ENCODE measurements at regions not wholly inside any gene's neighbourhood (a gene's known extent, or its start where the extent isn't known, plus 50 kb on each side); places are given as distances from the start of the nearest gene placed in this dataset.

GRCh38 chr1:119310301-119310700 lies 58.3 kb upstream of the HAO2 start:
- no peak for DNase-seq

GRCh38 chr1:119312500-119312899 lies 56.1 kb upstream of the HAO2 start:
- no peak for DNase-seq

- DNase-seq: no peak
These were observed 54.4 kb upstream of the HAO2 start for GRCh38 chr1:119314001-119314796.

GRCh38 chr1:119316870-119317416 lies 51.6 kb upstream of the HAO2 start:
- no peak for DNase-seq

- no peak for DNase-seq
These were observed 49.9 kb upstream of the HAO2 start for GRCh38 chr1:119318466-119319309.
